Mesendoderm (in vitro differentiated cells): ENCODE measurements at regions not wholly inside any gene's neighbourhood (a gene's known extent, or its start where the extent isn't known, plus 50 kb on each side); places are given as distances from the start of the nearest gene placed in this dataset.

Source experiments
- DNase-seq: peaks from one replicate; pipeline ENCODE4 v3.0.0; 2013
- H2AK5ac ChIP-seq: 2 replicates; pipeline ENCODE4 v1.6.1; 2013; ENCODE audit warnings: low read length, inconsistent platforms
- H2BK120ac ChIP-seq: 2 replicates; pipeline ENCODE4 v1.6.1; 2013; ENCODE audit warnings: low read depth, mild to moderate bottlenecking, low read length, moderate library complexity, mixed read lengths
- H2BK15ac ChIP-seq: replicated peaks from 2 replicates; pipeline ENCODE4 v1.6.1; 2013; ENCODE audit warnings: low read depth, mild to moderate bottlenecking, moderate library complexity
- H2BK5ac ChIP-seq: 2 replicates; pipeline ENCODE4 v1.6.1; 2013; ENCODE audit warnings: low read length, inconsistent platforms
- H3K18ac ChIP-seq: 2 replicates; pipeline ENCODE4 v1.6.1; 2013; ENCODE audit warnings: mild to moderate bottlenecking, low read length, mixed read lengths
- H3K23ac ChIP-seq: one replicate; pipeline ENCODE4 v1.6.1; 2013; ENCODE audit warnings: low read length
- H3K27ac ChIP-seq: 2 replicates; pipeline ENCODE4 v1.5.1; 2013; ENCODE audit warnings: low read depth, mild to moderate bottlenecking, inconsistent platforms, low read length, moderate library complexity
- H3K27me3 ChIP-seq: 2 replicates; pipeline ENCODE4 v1.6.1; 2013; ENCODE audit warnings: low read length, control low read depth, mild to moderate bottlenecking, inconsistent platforms; ENCODE audit not compliant: insufficient read depth, poor library complexity
- H3K36me3 ChIP-seq: 2 replicates; pipeline ENCODE4 v1.6.1; 2013; ENCODE audit warnings: low read length, inconsistent platforms; ENCODE audit not compliant: control insufficient read depth, insufficient read depth
- H3K4ac ChIP-seq: one replicate; pipeline ENCODE4 v1.6.1; 2013; ENCODE audit warnings: low read depth, mild to moderate bottlenecking, low read length, moderate library complexity
- H3K4me1 ChIP-seq: 2 replicates; pipeline ENCODE4 v1.6.1; 2013; ENCODE audit warnings: low read depth, low read length, inconsistent platforms; ENCODE audit not compliant: control insufficient read depth
- H3K4me2 ChIP-seq: 2 replicates; pipeline ENCODE4 v1.6.1; 2013; ENCODE audit warnings: low read length
- H3K4me3 ChIP-seq: 2 replicates; pipeline ENCODE4 v1.5.1; 2013; ENCODE audit warnings: mild to moderate bottlenecking, low read length
- H3K56ac ChIP-seq: one replicate; pipeline ENCODE4 v1.6.1; 2013; ENCODE audit warnings: low read length
- H3K79me1 ChIP-seq: 2 replicates; pipeline ENCODE4 v1.6.1; 2013; ENCODE audit warnings: low read length, inconsistent platforms
- H3K79me2 ChIP-seq: 2 replicates; pipeline ENCODE4 v1.6.1; 2013; ENCODE audit warnings: mild to moderate bottlenecking, low read length; ENCODE audit not compliant: control insufficient read depth, insufficient read depth
- H3K9ac ChIP-seq: 2 replicates; pipeline ENCODE4 v1.6.1; 2013; ENCODE audit warnings: low read length, inconsistent platforms
- H4K5ac ChIP-seq: one replicate; pipeline ENCODE4 v1.6.1; 2013; ENCODE audit warnings: low read length
- H4K8ac ChIP-seq: one replicate; pipeline ENCODE4 v1.6.1; 2013; ENCODE audit warnings: low read depth, mild to moderate bottlenecking, control low read depth, low read length, moderate library complexity
- WGBS: extraction: QIAGEN DNeasy Blood & Tissue Kit; methylation state at CpG from one replicate; pipeline ENCODE4 v1.1.7; 2013; ENCODE audit warnings: low lambda C conversion rate, missing lambda C conversion rate; ENCODE audit not compliant: insufficient coverage; ENCODE audit errors: extremely low coverage; 5-methylcytosine and 5-hydroxymethylcytosine counted together

DNA sequence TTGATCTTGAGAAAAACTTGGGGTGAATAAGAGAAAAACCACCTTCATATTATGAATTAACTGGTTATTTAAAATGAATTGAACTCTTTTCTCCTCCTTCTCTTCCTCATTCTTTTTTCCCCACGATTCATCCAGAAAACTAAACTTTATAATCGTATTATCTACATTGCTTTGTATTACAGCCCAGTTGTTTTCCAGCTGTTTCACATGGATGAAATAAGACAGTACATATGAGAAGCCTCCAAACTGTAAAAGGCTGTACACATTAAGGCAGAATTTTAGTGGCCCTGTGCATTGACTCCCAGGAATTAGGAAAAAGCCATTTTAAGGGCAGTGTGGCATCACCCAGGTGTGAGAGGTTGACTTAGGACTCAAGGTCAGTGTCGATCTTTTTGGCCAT is 80.3 kb upstream of the PGBD5 start:
- no peak overlapping the region for H2AK5ac ChIP-seq
- H3K23ac ChIP-seq = no peak overlapping the region
- no peaks in the 10 kb centered on the region for H3K79me2 ChIP-seq
- H2BK5ac ChIP-seq = no peak overlapping the region
- no peak overlapping the region for H3K4me3 ChIP-seq
- H3K4me2 ChIP-seq = no peak overlapping the region
- H4K5ac ChIP-seq = no peak overlapping the region
- H3K4ac ChIP-seq = no peak overlapping the region
- H3K9ac ChIP-seq = no peak overlapping the region
- no peak overlapping the region for H3K56ac ChIP-seq
- no peak overlapping the region for H2BK120ac ChIP-seq
- H3K4me1 ChIP-seq = no peaks in the 10 kb centered on the region
- H3K79me1 ChIP-seq = no peaks in the 10 kb centered on the region
- H4K8ac ChIP-seq = no peak overlapping the region
- H3K36me3 ChIP-seq = no peaks in the 10 kb centered on the region
- 100% methylated on average over 2 of the region's 3 CpGs for WGBS
- H3K27ac ChIP-seq = no peak overlapping the region
- H3K27me3 ChIP-seq = no peaks in the 10 kb centered on the region
- H3K18ac ChIP-seq = no peak overlapping the region
- no peak for DNase-seq
- H2BK15ac ChIP-seq = no peak overlapping the region

DNA sequence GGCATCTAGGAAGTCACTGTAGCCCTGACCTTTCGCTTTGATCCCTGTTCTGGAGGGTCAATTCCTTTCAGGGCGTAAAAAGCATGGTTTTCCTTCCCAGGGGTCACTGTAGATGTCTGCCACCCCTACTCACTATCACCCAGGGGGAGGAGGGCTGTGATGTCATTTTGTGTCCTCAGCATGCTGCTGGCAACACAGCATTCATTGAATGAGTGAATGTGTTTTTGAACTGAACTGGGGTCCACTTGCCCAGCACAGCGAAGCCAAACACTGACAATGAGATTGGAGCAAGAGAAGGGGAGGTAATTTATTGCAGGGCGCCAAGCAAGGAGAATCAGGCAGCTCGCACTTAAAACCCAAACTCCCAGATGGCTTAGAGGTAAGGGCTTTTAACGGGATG is 78.2 kb upstream of the PGBD5 start:
- Histone ChIP-seq H2BK15ac (no peak overlapping the region), H3K4me1 (no peaks in the 10 kb centered on the region), H3K36me3 (no peaks in the 10 kb centered on the region), H4K8ac (no peak overlapping the region), H3K18ac (no peak overlapping the region), H4K5ac (no peak overlapping the region), H3K56ac (no peak overlapping the region), H2BK120ac (no peak overlapping the region), H3K79me1 (no peaks in the 10 kb centered on the region), H3K4me3 (no peak overlapping the region), H3K4ac (no peak overlapping the region), H3K79me2 (no peaks in the 10 kb centered on the region), H2AK5ac (no peak overlapping the region), H3K4me2 (no peak overlapping the region), H3K27ac (no peak overlapping the region), H3K27me3 (no peaks in the 10 kb centered on the region), H2BK5ac (no peak overlapping the region), H3K9ac (no peak overlapping the region), H3K23ac (no peak overlapping the region)
- WGBS = no CpG with 5 or more reads among the region's 6 CpGs
- no peak for DNase-seq

DNA sequence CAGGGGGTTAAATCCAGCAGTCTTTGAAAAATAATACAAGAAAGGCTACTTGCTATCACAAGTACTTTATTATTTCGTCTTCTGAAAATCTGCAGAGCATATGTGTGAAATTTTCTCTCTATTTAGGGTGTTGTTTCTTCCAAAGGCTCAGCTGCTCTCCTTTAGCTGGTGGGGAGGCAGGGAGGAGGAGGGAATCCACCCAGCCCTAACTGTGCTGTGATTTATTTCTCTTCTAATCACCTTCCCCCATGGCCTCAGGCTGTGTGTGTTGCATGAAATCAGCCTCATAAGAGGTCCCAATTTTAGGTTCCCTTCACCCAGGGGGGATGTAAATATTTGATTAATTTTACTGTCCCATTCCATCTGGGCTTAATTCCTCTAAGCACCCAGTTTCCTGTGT is 77.6 kb upstream of the PGBD5 start:
- Histone ChIP-seq H4K5ac (no peak overlapping the region), H3K56ac (no peak overlapping the region), H3K23ac (no peak overlapping the region), H3K36me3 (no peaks in the 10 kb centered on the region), H3K4ac (no peak overlapping the region), H3K18ac (no peak overlapping the region), H3K9ac (no peak overlapping the region), H2BK5ac (no peak overlapping the region), H2AK5ac (no peak overlapping the region), H3K79me2 (no peaks in the 10 kb centered on the region), H3K79me1 (no peaks in the 10 kb centered on the region), H3K27ac (no peak overlapping the region), H2BK120ac (no peak overlapping the region), H3K4me2 (no peak overlapping the region), H3K4me3 (no peak overlapping the region), H4K8ac (no peak overlapping the region), H2BK15ac (no peak overlapping the region), H3K4me1 (no peaks in the 10 kb centered on the region), H3K27me3 (no peaks in the 10 kb centered on the region)
- no peak for DNase-seq
- no CpG with 5 or more reads among the region's 1 CpG for WGBS

DNA sequence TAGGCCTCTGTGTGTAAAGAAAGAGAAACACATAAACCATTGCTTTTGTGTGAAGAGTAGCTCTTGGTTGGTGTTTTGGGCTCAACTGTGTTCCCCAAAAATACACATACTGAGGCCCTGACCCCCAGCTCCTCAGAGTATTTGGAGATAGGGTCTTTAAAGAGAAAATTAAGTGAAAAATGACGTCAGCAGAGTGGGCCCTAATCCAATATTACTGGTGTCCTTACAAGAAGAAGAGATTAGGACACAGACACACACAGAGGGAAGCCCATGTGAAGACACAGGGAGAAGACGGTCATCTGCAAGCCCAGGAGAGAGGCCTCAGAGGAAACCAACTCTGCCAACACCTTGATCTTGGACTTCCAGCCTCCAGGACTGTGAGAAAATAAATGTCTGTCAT is 76.9 kb upstream of the PGBD5 start:
- no peak overlapping the region for H4K8ac ChIP-seq
- H2BK120ac ChIP-seq = no peak overlapping the region
- no peak overlapping the region for H4K5ac ChIP-seq
- no peaks in the 10 kb centered on the region for H3K27me3 ChIP-seq
- H3K56ac ChIP-seq = no peak overlapping the region
- no peaks in the 10 kb centered on the region for H3K79me2 ChIP-seq
- H2BK5ac ChIP-seq = no peak overlapping the region
- no peak overlapping the region for H3K27ac ChIP-seq
- H3K9ac ChIP-seq = no peak overlapping the region
- no peak for DNase-seq
- no peak overlapping the region for H3K18ac ChIP-seq
- no peak overlapping the region for H2AK5ac ChIP-seq
- H3K79me1 ChIP-seq = no peaks in the 10 kb centered on the region
- H3K23ac ChIP-seq = no peak overlapping the region
- no peak overlapping the region for H2BK15ac ChIP-seq
- H3K4me1 ChIP-seq = no peaks in the 10 kb centered on the region
- no peak overlapping the region for H3K4ac ChIP-seq
- H3K4me2 ChIP-seq = no peak overlapping the region
- no peaks in the 10 kb centered on the region for H3K36me3 ChIP-seq
- H3K4me3 ChIP-seq = no peak overlapping the region
- WGBS = no CpG with 5 or more reads among the region's 2 CpGs

DNA sequence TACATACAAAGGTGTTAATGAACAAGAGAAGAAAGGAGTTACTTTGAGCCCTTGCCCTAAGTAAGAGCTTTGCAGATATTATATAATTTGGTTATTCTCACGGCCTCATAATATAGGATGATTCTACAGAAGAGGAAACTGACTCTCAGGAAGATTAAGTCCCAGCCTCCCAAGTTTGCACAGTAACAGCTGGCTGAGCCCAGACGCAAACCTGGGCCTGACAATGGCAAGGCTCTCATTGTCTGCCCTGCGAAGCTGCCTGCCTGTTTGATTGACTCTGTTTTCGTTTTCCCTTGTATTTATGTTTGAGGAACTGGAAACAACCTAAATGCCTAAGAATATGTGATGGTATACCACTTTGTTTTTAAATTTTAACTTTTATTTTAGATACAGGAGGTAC is 76.2 kb upstream of the PGBD5 start:
- WGBS = no CpG with 5 or more reads among the region's 4 CpGs
- Histone ChIP-seq H3K56ac (no peak overlapping the region), H3K79me2 (no peaks in the 10 kb centered on the region), H2BK5ac (no peak overlapping the region), H3K27me3 (no peaks in the 10 kb centered on the region), H2AK5ac (no peak overlapping the region), H3K4ac (no peak overlapping the region), H3K9ac (no peak overlapping the region), H2BK15ac (no peak overlapping the region), H3K79me1 (no peaks in the 10 kb centered on the region), H3K4me3 (no peak overlapping the region), H3K4me1 (no peaks in the 10 kb centered on the region), H3K23ac (no peak overlapping the region), H3K4me2 (no peak overlapping the region), H4K8ac (no peak overlapping the region), H3K27ac (no peak overlapping the region), H3K18ac (no peak overlapping the region), H2BK120ac (no peak overlapping the region), H3K36me3 (no peaks in the 10 kb centered on the region), H4K5ac (no peak overlapping the region)
- DNase-seq = no peak

DNA sequence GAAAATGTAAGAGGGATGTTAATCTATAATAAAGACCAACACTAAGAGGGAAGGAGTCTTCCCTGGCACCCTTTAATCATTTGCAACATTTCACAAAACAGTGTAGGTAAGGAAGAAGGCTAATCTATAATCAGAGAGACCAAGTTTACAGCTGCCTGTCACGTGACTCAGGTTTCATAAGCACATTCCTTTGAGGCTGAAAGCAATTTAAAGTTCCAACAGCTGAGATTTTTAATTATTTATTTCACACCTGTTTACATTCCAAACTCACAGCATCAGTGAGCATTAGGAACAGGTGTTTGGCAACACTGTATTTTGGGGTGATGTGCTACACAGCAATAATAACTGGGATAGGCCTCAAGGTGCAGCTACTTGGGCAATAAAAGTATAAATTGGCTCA is 75.7 kb upstream of the PGBD5 start:
- no peak for DNase-seq
- Histone ChIP-seq H3K4me1 (no peaks in the 10 kb centered on the region), H2BK15ac (no peak overlapping the region), H4K8ac (no peak overlapping the region), H3K4ac (no peak overlapping the region), H3K79me1 (no peaks in the 10 kb centered on the region), H3K27ac (no peak overlapping the region), H3K4me2 (no peak overlapping the region), H3K9ac (no peak overlapping the region), H3K36me3 (no peaks in the 10 kb centered on the region), H3K56ac (no peak overlapping the region), H4K5ac (no peak overlapping the region), H2BK5ac (no peak overlapping the region), H2AK5ac (no peak overlapping the region), H3K79me2 (no peaks in the 10 kb centered on the region), H3K4me3 (no peak overlapping the region), H3K18ac (no peak overlapping the region), H3K23ac (no peak overlapping the region), H3K27me3 (no peaks in the 10 kb centered on the region), H2BK120ac (no peak overlapping the region)
- no CpG with 5 or more reads among the region's 1 CpG for WGBS
